AG09319 (cell line): ENCODE measurements at regions not wholly inside any gene's neighbourhood (a gene's known extent, or its start where the extent isn't known, plus 50 kb on each side); places are given as distances from the start of the nearest gene placed in this dataset.

Experiments used
- DNase-seq: peaks from one replicate; pipeline ENCODE4 v3.0.0-alpha.2; 2010; ENCODE audit warnings: low read depth; ENCODE audit errors: extremely low read depth
- CTCF ChIP-seq: IDR thresholded peaks from 2 replicates; pipeline ENCODE4 v1.5.1; 2011; ENCODE audit warnings: low read depth, mild to moderate bottlenecking, inconsistent platforms, low read length, moderate library complexity

- no peak for DNase-seq
- TF ChIP-seq CTCF, result no peak; the same call in 1 of the 2 replicates
Observed at GRCh38 chr15:47983533-47983932, 137.3 kb upstream of the SLC24A5 start.

- DNase-seq, result no peak
- TF ChIP-seq CTCF, result no peak
Observed at GRCh38 chr15:47985568-47985967, 135.2 kb upstream of the SLC24A5 start.

GRCh38 chr15:47987461-47987860 lies 133.3 kb upstream of the SLC24A5 start:
- TF ChIP-seq CTCF, result no peak
- DNase-seq, result no peak

GRCh38 chr15:47987908-47988532 lies 132.8 kb upstream of the SLC24A5 start:
- peak; percentile 43 for DNase-seq

GRCh38 chr15:47988564-47988963 lies 132.2 kb upstream of the SLC24A5 start:
- DNase-seq, result no peak
- no peak for TF ChIP-seq CTCF

More at GRCh38 chr15:47987908-47988532, 132.8 kb upstream of the SLC24A5 start:
- peak; percentile 62 for TF ChIP-seq CTCF

- DNase-seq, result no peak
- TF ChIP-seq CTCF, result no peak
Observed at GRCh38 chr15:47990821-47991220, 130.0 kb upstream of the SLC24A5 start.

GRCh38 chr15:47991357-47991756 lies 129.4 kb upstream of the SLC24A5 start:
- DNase-seq, result no peak
- TF ChIP-seq CTCF, result no peak
